Nephron progenitor cell (in vitro differentiated cells): ENCODE measurements at regions not wholly inside any gene's neighbourhood (a gene's known extent, or its start where the extent isn't known, plus 50 kb on each side); places are given as distances from the start of the nearest gene placed in this dataset.

Experiments
- DNase-seq: peaks from one replicate; pipeline ENCODE4 v3.0.0; 2021
- H3K27ac Mint-ChIP-seq: 2 replicates; pipeline ENCODE4 v1.8.0; 2021; ENCODE audit warnings: mild to moderate bottlenecking, moderate library complexity, mixed read lengths
- H3K27me3 Mint-ChIP-seq: 2 replicates; pipeline ENCODE4 v1.8.0; 2021; ENCODE audit warnings: mild to moderate bottlenecking, low read depth, mixed read lengths; ENCODE audit not compliant: poor library complexity
- H3K36me3 Mint-ChIP-seq: 2 replicates; pipeline ENCODE4 v1.8.0; 2021; ENCODE audit warnings: low read depth, mixed read lengths
- H3K4me1 Mint-ChIP-seq: 2 replicates; pipeline ENCODE4 v1.8.0; 2021; ENCODE audit warnings: mixed read lengths
- H3K4me3 Mint-ChIP-seq: 2 replicates; pipeline ENCODE4 v1.8.0; 2021; ENCODE audit warnings: mild to moderate bottlenecking, moderate library complexity, mixed read lengths
- H3K9me3 Mint-ChIP-seq: 2 replicates; pipeline ENCODE4 v1.8.0; 2021; ENCODE audit warnings: mild to moderate bottlenecking, moderate library complexity, mixed read lengths
- CTCF ChIP-seq: fragments of 200-600 bp; sonication (generic); IDR thresholded peaks from 2 replicates; pipeline ENCODE4 v1.5.0; 2021; ENCODE audit warnings: antibody characterized with exemption

- DNase-seq: no peak
- no peak for TF ChIP-seq CTCF
- no peak overlapping the region for H3K27ac Mint-ChIP-seq
- peaks cover 6% of the 10 kb centered on the region for H3K4me1 Mint-ChIP-seq
- no peak overlapping the region for H3K4me3 Mint-ChIP-seq
- no peaks in the 10 kb centered on the region for H3K36me3 Mint-ChIP-seq
- H3K9me3 Mint-ChIP-seq: no peaks in the 10 kb centered on the region
- peaks cover 4% of the 10 kb centered on the region for H3K27me3 Mint-ChIP-seq
Observed at GRCh38 chr3:1513662-1514061, 420.8 kb downstream of the CNTN6 start.

- no peaks in the 10 kb centered on the region for H3K9me3 Mint-ChIP-seq
- no peak overlapping the region for H3K27ac Mint-ChIP-seq
- H3K36me3 Mint-ChIP-seq: no peaks in the 10 kb centered on the region
Observed at GRCh38 chr3:1515882-1516281, 423.1 kb downstream of the CNTN6 start.

GRCh38 chr3:1527786-1528185 is 435.0 kb downstream of the CNTN6 start:
- no peaks in the 10 kb centered on the region for H3K4me1 Mint-ChIP-seq
- H3K27ac Mint-ChIP-seq: no peak overlapping the region
- DNase-seq: no peak
- no peaks in the 10 kb centered on the region for H3K27me3 Mint-ChIP-seq
- TF ChIP-seq CTCF: no peak
- no peaks in the 10 kb centered on the region for H3K9me3 Mint-ChIP-seq
- H3K36me3 Mint-ChIP-seq: no peaks in the 10 kb centered on the region
- no peak overlapping the region for H3K4me3 Mint-ChIP-seq

More at GRCh38 chr3:1515882-1516281, 423.1 kb downstream of the CNTN6 start:
- Mint-ChIP-seq H3K4me1 (peaks cover 6% of the 10 kb centered on the region), H3K4me3 (no peak overlapping the region), H3K27me3 (peaks cover 4% of the 10 kb centered on the region)
- no peak for TF ChIP-seq CTCF
- DNase-seq: no peak

GRCh38 chr3:1528621-1529020 is 435.8 kb downstream of the CNTN6 start:
- Mint-ChIP-seq H3K27me3 (no peaks in the 10 kb centered on the region), H3K36me3 (no peaks in the 10 kb centered on the region), H3K9me3 (no peaks in the 10 kb centered on the region), H3K27ac (no peak overlapping the region), H3K4me3 (no peak overlapping the region), H3K4me1 (no peaks in the 10 kb centered on the region)
- DNase-seq: no peak
- TF ChIP-seq CTCF: no peak

- no peak overlapping the region for H3K27ac Mint-ChIP-seq
- H3K9me3 Mint-ChIP-seq: no peaks in the 10 kb centered on the region
- no peaks in the 10 kb centered on the region for H3K4me1 Mint-ChIP-seq
- H3K36me3 Mint-ChIP-seq: no peaks in the 10 kb centered on the region
- TF ChIP-seq CTCF: no peak
- H3K4me3 Mint-ChIP-seq: no peak overlapping the region
- peaks cover 4% of the 10 kb centered on the region for H3K27me3 Mint-ChIP-seq
- no peak for DNase-seq
Observed at GRCh38 chr3:1529676-1530075, 436.9 kb downstream of the CNTN6 start.

- no peak overlapping the region for H3K4me3 Mint-ChIP-seq
- no peaks in the 10 kb centered on the region for H3K4me1 Mint-ChIP-seq
- peaks cover under 1% of the 10 kb centered on the region for H3K9me3 Mint-ChIP-seq
- H3K27ac Mint-ChIP-seq: no peak overlapping the region
- no peak for TF ChIP-seq CTCF
- peaks cover 4% of the 10 kb centered on the region for H3K27me3 Mint-ChIP-seq
- DNase-seq: no peak
- H3K36me3 Mint-ChIP-seq: no peaks in the 10 kb centered on the region
Observed at GRCh38 chr3:1531981-1532380, 439.2 kb downstream of the CNTN6 start.
